AG10803 (cell line): ENCODE measurements at regions not wholly inside any gene's neighbourhood (a gene's known extent, or its start where the extent isn't known, plus 50 kb on each side); places are given as distances from the start of the nearest gene placed in this dataset.

Source experiments
- DNase-seq: peaks from one replicate; pipeline ENCODE4 v3.0.0; 2010; ENCODE audit warnings: low read depth
- H3K4me3 ChIP-seq: 2 replicates; pipeline ENCODE4 v1.5.1; 2011; ENCODE audit warnings: mild to moderate bottlenecking, low read length, control low read depth
- CTCF ChIP-seq: conservative IDR thresholded peaks from 2 replicates; pipeline ENCODE4 v1.5.1; 2011; ENCODE audit warnings: mild to moderate bottlenecking, low read length, control low read depth, inconsistent platforms

GRCh38 chr6:133187657-133188453 lies 53.3 kb upstream of the EYA4 start:
- no peak for DNase-seq
- no peak overlapping the region for H3K4me3 ChIP-seq
- TF ChIP-seq CTCF = no peak

GRCh38 chr6:133190912-133191311 lies 50.2 kb upstream of the EYA4 start:
- H3K4me3 ChIP-seq = no peak overlapping the region
- TF ChIP-seq CTCF = no peak
- DNase-seq = no peak

- no peak overlapping the region for H3K4me3 ChIP-seq
- no peak for DNase-seq
- no peak for TF ChIP-seq CTCF
Observed at GRCh38 chr6:133191323-133191722, 49.8 kb upstream of the EYA4 start.
